ENCODE measurements at regions not wholly inside any gene's neighbourhood (a gene's known extent, or its start where the extent isn't known, plus 50 kb on each side); places are given as distances from the start of the nearest gene placed in this dataset.
"Not testable (repeated sequence)": the region's sequence is repeated elsewhere in the genome, so short reads cannot be mapped to it uniquely, and the experiment has no call there.

GRCh38 chr5:52597625-52598024 lies 190.1 kb upstream of the ITGA1 start:
- in situ Hi-C loops (cut with MboI; ENCODE audit: low sequenced_read_pairs) = no loop called here

- in situ Hi-C loops (cut with MboI; ENCODE audit: low sequenced_read_pairs) = no loop called here
These were observed 188.7 kb upstream of the ITGA1 start for GRCh38 chr5:52598968-52599367.

GRCh38 chr5:52603778-52604554 lies 183.8 kb upstream of the ITGA1 start:
- in situ Hi-C loops (cut with MboI; ENCODE audit: low sequenced_read_pairs) = no loop called here

- in situ Hi-C loops (cut with MboI; ENCODE audit: low sequenced_read_pairs) = no loop called here
These were observed 182.1 kb upstream of the ITGA1 start for GRCh38 chr5:52605317-52606313.

GRCh38 chr5:52607227-52607824 lies 180.4 kb upstream of the ITGA1 start:
- in situ Hi-C loops (cut with MboI; ENCODE audit: low sequenced_read_pairs) = no loop called here

GRCh38 chr5:52620315-52620714 lies 167.4 kb upstream of the ITGA1 start:
- in situ Hi-C loops (cut with MboI; ENCODE audit: low sequenced_read_pairs) = no loop called here

GRCh38 chr5:52623291-52623690 lies 164.4 kb upstream of the ITGA1 start:
- in situ Hi-C loops (cut with MboI; ENCODE audit: low sequenced_read_pairs) = no loop called here

- in situ Hi-C loops (cut with MboI; ENCODE audit: low sequenced_read_pairs) = no loop called here
These were observed 163.4 kb upstream of the ITGA1 start for GRCh38 chr5:52624291-52624690.

- in situ Hi-C loops (cut with MboI; ENCODE audit: low sequenced_read_pairs) = no loop called here
These were observed 161.4 kb upstream of the ITGA1 start for GRCh38 chr5:52626312-52626711.

- in situ Hi-C loops (cut with MboI; ENCODE audit: low sequenced_read_pairs) = no loop called here
These were observed 160.0 kb upstream of the ITGA1 start for GRCh38 chr5:52627740-52628139.

GRCh38 chr5:52632281-52632680 lies 155.4 kb upstream of the ITGA1 start:
- in situ Hi-C loops (cut with MboI; ENCODE audit: low sequenced_read_pairs) = no loop called here

- in situ Hi-C loops (cut with MboI; ENCODE audit: low sequenced_read_pairs) = not testable (repeated sequence)
These were observed 153.5 kb upstream of the ITGA1 start for GRCh38 chr5:52634171-52634570.

- in situ Hi-C loops (cut with MboI; ENCODE audit: low sequenced_read_pairs) = no loop called here
These were observed 149.0 kb upstream of the ITGA1 start for GRCh38 chr5:52638732-52639131.

- in situ Hi-C loops (cut with MboI; ENCODE audit: low sequenced_read_pairs) = no loop called here
These were observed 139.0 kb upstream of the ITGA1 start for GRCh38 chr5:52648726-52649125.

- in situ Hi-C loops (cut with MboI; ENCODE audit: low sequenced_read_pairs) = loop anchor here (25.0 kb wide), 1 partner anchor 1693 kb away; no protein-coding TSS in a partner anchor
These were observed 132.6 kb upstream of the ITGA1 start for GRCh38 chr5:52655163-52655562.

- in situ Hi-C loops (cut with MboI; ENCODE audit: low sequenced_read_pairs) = loop anchor here (25.0 kb wide), 1 partner anchor 1694 kb away; no protein-coding TSS in a partner anchor
These were observed 131.0 kb upstream of the ITGA1 start for GRCh38 chr5:52656569-52657246.

- in situ Hi-C loops (cut with MboI; ENCODE audit: low sequenced_read_pairs) = loop anchor here (25.0 kb wide), 1 partner anchor 1695 kb away; no protein-coding TSS in a partner anchor
These were observed 130.5 kb upstream of the ITGA1 start for GRCh38 chr5:52657247-52657645.

GRCh38 chr5:52658246-52658645 lies 129.5 kb upstream of the ITGA1 start:
- in situ Hi-C loops (cut with MboI; ENCODE audit: low sequenced_read_pairs) = loop anchor here (25.0 kb wide), 1 partner anchor 1696 kb away; no protein-coding TSS in a partner anchor

GRCh38 chr5:52660621-52661020 lies 127.1 kb upstream of the ITGA1 start:
- in situ Hi-C loops (cut with MboI; ENCODE audit: low sequenced_read_pairs) = loop anchor here (25.0 kb wide), 1 partner anchor 1698 kb away; no protein-coding TSS in a partner anchor

GRCh38 chr5:52661903-52662595 lies 125.7 kb upstream of the ITGA1 start:
- in situ Hi-C loops (cut with MboI; ENCODE audit: low sequenced_read_pairs) = loop anchor here (25.0 kb wide), 1 partner anchor 1700 kb away; no protein-coding TSS in a partner anchor

Measured in HL-60/S4 (cell line).